ENCODE measurements at regions not wholly inside any gene's neighbourhood (a gene's known extent, or its start where the extent isn't known, plus 50 kb on each side); places are given as distances from the start of the nearest gene placed in this dataset.

DNA sequence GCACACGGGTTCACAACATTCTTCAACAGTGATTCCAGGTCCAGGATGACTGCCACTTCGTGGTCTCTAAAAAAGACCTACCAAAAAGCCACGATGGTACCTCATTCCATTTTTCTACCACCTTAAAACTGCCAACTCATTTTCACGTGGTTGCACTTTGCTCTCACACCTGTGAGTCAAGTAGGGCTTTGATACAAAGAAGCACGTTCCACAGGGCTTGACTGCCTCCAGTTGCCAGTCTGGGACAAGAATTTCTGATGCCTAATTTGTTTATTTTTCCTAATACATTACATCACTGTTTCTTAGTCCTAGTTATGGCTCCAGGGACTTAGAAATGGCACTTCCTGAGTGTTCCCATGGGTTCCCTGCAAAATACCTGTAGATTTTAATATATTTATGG lies 911.6 kb upstream of the EEF2KMT start:
- no peak for DNase-seq (ENCODE audit: low read depth, low spot score)
- BruUV-seq (replicated peaks): no TSS peak

More for the DNA sequence above, 911.6 kb upstream of the EEF2KMT start:
- Histone ChIP-seq H3K9me1 (replicated peaks; ENCODE audit: control insufficient read depth, extremely low read depth, insufficient read depth, low read length) (no peaks in the 10 kb centered on the region), H3K4me1 (ENCODE audit: control insufficient read depth, extremely low read depth, insufficient read depth, low read length) (no peaks in the 10 kb centered on the region), H3K4me3 (replicated peaks in 1 of 3; ENCODE audit: insufficient read depth in 1 of 3, low read depth in 1 of 3, low read length in 3 of 3) (no peak overlapping the region), H3K9ac (replicated peaks; ENCODE audit: extremely low read depth, insufficient read depth, low read length) (no peak overlapping the region), H3K4me2 (ENCODE audit: insufficient read depth, low read length) (no peak overlapping the region), H3K9me3 (replicated peaks; ENCODE audit: control insufficient read depth, insufficient read depth, low read length) (peaks cover 8% of the 10 kb centered on the region), H4K20me1 (replicated peaks; ENCODE audit: control insufficient read depth, extremely low read depth, insufficient read depth, low read length) (no peaks in the 10 kb centered on the region), H2AFZ (ENCODE audit: low read depth, low read length) (no peak overlapping the region), H3K27me3 (ENCODE audit: control insufficient read depth in 2 of 2, insufficient read depth in 2 of 2, low read length in 2 of 2) (no peaks in the 10 kb centered on the region), H3K36me3 (ENCODE audit: control insufficient read depth in 2 of 2, extremely low read depth in 1 of 2, insufficient read depth in 2 of 2, low read length in 2 of 2) (no peaks in the 10 kb centered on the region), H3K79me2 (ENCODE audit: control insufficient read depth, insufficient read depth, low read length) (no peaks in the 10 kb centered on the region), H3K27ac (ENCODE audit: insufficient read depth, low read depth, low read length) (no peak overlapping the region)
- intact Hi-C loops (cut with micrococcal nuclease) (no loop called here), dilution Hi-C loops (cut with MboI; ENCODE audit: extremely low pct_ligation_motif_present, low sequenced_read_pairs) (no loop called here)
- POLR2A ChIA-PET: no interaction called here
- FAIRE-seq: no peak
- TF ChIP-seq POLR2A (IDR thresholded peaks at IDR 0.05; ENCODE audit: low read depth, low read length): no peak
- no peak for TF ChIP-seq FOS (IDR thresholded peaks at IDR 0.05; ENCODE audit: borderline replicate concordance, insufficient read depth, low read length)
- TF ChIP-seq, protein P1, sequence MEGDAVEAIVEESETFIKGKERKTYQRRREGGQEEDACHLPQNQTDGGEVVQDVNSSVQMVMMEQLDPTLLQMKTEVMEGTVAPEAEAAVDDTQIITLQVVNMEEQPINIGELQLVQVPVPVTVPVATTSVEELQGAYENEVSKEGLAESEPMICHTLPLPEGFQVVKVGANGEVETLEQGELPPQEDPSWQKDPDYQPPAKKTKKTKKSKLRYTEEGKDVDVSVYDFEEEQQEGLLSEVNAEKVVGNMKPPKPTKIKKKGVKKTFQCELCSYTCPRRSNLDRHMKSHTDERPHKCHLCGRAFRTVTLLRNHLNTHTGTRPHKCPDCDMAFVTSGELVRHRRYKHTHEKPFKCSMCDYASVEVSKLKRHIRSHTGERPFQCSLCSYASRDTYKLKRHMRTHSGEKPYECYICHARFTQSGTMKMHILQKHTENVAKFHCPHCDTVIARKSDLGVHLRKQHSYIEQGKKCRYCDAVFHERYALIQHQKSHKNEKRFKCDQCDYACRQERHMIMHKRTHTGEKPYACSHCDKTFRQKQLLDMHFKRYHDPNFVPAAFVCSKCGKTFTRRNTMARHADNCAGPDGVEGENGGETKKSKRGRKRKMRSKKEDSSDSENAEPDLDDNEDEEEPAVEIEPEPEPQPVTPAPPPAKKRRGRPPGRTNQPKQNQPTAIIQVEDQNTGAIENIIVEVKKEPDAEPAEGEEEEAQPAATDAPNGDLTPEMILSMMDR (IDR thresholded peaks at IDR 0.05; ENCODE audit: extremely low read depth in 1 of 2, insufficient read depth in 1 of 2, low read depth in 1 of 2, low read length in 2 of 2): no peak
- TF ChIP-seq POLR2AphosphoS5 (IDR thresholded peaks at IDR 0.05; ENCODE audit: insufficient read depth, low read depth, low read length): no peak
- TF ChIP-seq, protein P2, sequence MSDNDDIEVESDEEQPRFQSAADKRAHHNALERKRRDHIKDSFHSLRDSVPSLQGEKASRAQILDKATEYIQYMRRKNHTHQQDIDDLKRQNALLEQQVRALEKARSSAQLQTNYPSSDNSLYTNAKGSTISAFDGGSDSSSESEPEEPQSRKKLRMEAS (IDR thresholded peaks at IDR 0.05; ENCODE audit: insufficient read depth, insufficient read length): no peak
- TF ChIP-seq EZH2 (IDR thresholded peaks at IDR 0.05; ENCODE audit: borderline replicate concordance, low read depth, low read length, severe bottlenecking): no peak
- TF ChIP-seq GATA2 (IDR thresholded peaks at IDR 0.05; ENCODE audit: insufficient read depth, insufficient read length, low read depth, low read length): no peak
- TF ChIP-seq MYC (IDR thresholded peaks at IDR 0.05; ENCODE audit: low read depth, low read length): no peak
- no peak for TF ChIP-seq JUN (IDR thresholded peaks at IDR 0.05; ENCODE audit: borderline replicate concordance, insufficient read depth, insufficient read length, low read depth)
- CTCF ChIA-PET: no interaction called here
